ENCODE measurements at regions not wholly inside any gene's neighbourhood (a gene's known extent, or its start where the extent isn't known, plus 50 kb on each side); places are given as distances from the start of the nearest gene placed in this dataset.

DNA sequence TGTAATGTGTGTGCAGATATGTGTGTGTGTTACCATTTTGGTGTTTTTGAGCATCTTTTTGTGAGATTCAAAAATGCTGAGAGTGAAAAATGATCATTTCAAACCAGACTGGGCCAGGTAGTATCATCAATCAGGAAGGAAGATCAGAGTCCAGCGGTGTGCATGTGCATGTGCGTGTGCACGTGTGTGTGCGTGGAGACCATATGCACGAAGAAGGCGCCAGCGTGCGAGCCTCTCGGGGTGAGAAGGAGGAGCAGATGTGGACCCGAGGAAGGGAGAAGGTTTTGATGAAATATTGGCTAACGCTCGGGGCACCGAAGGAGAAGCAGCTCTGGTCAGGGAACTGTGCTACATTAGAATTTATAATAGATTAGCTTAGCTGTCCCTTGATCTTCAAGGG lies 516.4 kb downstream of the CCDC171 start:
- Histone ChIP-seq H3K36me3 (ENCODE audit: control insufficient read depth in 2 of 2, insufficient read depth in 2 of 2, low read length in 1 of 2) (no peaks in the 10 kb centered on the region), H3K4me3 (ENCODE audit: low read depth in 1 of 2, low read length in 2 of 2) (no peak overlapping the region), H3K9me3 (ENCODE audit: control insufficient read depth in 2 of 2, insufficient read depth in 1 of 2, low read depth in 1 of 2, low read length in 1 of 2) (no peaks in the 10 kb centered on the region), H3K27ac (ENCODE audit: low read depth in 2 of 2, low read length in 1 of 2) (no peak overlapping the region), H3K27me3 (ENCODE audit: control insufficient read depth in 1 of 2, insufficient read depth in 2 of 2, low read length in 2 of 2) (no peaks in the 10 kb centered on the region), H3K4me1 (ENCODE audit: control insufficient read depth in 2 of 2, insufficient read depth in 2 of 2, low read length in 1 of 2) (peaks cover 0 to 1% of the 10 kb centered on the region in 2 donors)
- 91 to 92% methylated on average over 13 of the region's 13 CpGs for WGBS, 2 donors

DNA sequence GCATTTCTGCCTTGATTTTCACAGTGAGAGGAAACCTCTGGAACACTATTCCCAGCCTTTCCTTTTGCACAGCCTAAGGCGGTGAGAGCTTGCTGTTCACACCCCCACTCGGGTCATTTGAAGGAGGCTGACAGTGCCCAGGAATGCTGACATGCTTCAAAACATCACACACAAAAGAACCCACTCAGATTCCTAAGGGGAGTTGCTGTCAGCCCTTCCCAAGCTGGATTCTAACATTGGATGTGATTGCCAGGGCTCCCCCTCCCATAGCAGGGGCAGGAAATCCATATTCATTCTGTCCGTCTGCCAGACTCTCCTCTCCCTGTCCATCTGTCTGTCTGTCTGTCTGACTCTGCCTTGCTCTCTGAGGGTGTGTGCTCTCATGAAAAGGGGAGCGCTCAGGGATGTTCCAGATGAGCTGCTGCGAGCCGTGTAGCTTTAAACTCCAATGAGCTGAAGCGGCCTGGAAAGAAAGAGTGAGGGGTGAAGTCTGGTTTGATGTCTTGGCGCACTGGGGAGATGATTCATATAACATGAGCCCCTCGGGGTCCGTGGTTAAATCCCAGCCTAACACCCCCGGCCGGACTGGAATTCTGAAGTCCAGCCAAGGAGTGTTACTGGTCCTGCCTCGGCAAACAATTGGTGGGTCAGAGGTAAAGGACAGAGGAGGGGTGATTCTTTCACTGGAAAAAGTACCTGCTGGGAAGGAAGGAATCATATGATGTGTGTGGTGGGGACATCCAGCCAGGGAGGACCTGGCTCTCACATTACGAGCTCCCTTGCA lies 517.0 kb downstream of the CCDC171 start:
- Histone ChIP-seq H3K4me3 (ENCODE audit: low read depth in 1 of 2, low read length in 2 of 2) (no peak overlapping the region), H3K4me1 (ENCODE audit: control insufficient read depth in 2 of 2, insufficient read depth in 2 of 2, low read length in 1 of 2) (peaks cover 0 to 1% of the 10 kb centered on the region in 2 donors), H3K36me3 (ENCODE audit: control insufficient read depth in 2 of 2, insufficient read depth in 2 of 2, low read length in 1 of 2) (no peaks in the 10 kb centered on the region), H3K27ac (ENCODE audit: low read depth in 2 of 2, low read length in 1 of 2) (no peak overlapping the region), H3K9me3 (ENCODE audit: control insufficient read depth in 2 of 2, insufficient read depth in 1 of 2, low read depth in 1 of 2, low read length in 1 of 2) (no peaks in the 10 kb centered on the region), H3K27me3 (ENCODE audit: control insufficient read depth in 1 of 2, insufficient read depth in 2 of 2, low read length in 2 of 2) (no peaks in the 10 kb centered on the region)
- WGBS, 2 donors, result 49 to 57% methylated on average over 14 of the region's 14 CpGs

DNA sequence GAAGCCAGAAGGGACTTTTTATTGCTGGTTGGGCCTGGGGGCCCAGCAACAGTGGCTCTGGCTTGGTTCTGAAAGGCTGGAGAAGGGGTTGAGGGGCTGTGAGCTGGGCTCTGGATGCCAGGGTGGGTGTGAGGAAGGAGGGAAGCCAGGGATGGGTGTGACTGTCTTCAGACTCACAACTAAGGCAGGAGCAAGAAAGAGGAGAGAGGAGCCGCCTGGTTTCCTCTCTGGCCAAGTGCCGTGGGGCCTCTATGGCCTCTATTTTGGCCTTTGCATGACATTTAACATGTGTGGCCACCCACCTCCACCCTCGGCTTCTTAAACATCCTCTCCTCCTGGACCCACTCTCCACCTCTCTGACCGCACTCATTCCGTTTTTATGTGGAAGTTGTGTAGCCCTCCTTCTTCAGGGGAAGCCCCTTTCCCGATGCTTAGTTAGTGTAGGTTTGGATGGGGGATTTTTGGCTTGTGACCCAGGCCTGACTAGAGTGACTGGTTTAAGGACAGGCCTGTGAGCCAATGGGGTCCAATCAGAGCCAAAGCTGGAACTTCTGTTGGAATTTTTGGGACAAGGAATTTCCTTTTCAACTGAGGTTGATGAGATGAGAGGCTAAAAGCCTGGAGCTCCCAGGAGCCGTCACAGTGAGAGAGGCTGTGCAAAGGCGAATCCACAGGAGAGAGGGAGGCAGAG lies 517.8 kb downstream of the CCDC171 start:
- WGBS, 2 donors, result 83 to 88% methylated on average over 8 of the region's 8 CpGs
- H3K9me3 ChIP-seq (ENCODE audit: control insufficient read depth in 2 of 2, insufficient read depth in 1 of 2, low read depth in 1 of 2, low read length in 1 of 2), result no peaks in the 10 kb centered on the region

DNA sequence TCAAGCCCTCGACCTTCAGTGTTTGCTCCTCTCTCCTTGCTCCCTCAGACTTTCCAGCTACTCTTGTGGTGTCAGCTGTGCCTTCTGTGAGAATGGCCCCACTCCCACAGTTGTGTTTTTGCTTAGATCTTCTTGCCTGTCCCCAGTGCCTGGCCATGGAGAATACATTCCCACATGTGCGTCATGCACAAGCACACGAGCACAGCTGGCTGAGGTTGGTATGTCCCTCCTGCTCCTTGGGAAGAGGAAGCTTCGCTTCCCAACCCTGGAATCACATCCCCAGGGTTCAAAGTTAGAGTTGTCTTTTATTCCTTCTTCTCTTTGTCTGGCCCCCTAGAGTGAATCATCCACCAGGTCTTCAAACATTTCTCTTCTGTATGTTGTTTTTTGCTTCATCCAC lies 518.6 kb downstream of the CCDC171 start:
- no peaks in the 10 kb centered on the region for H3K27me3 ChIP-seq (ENCODE audit: control insufficient read depth in 1 of 2, insufficient read depth in 2 of 2, low read length in 2 of 2)
- H3K9me3 ChIP-seq (ENCODE audit: control insufficient read depth in 2 of 2, insufficient read depth in 1 of 2, low read depth in 1 of 2, low read length in 1 of 2), result no peaks in the 10 kb centered on the region
- H3K27ac ChIP-seq (ENCODE audit: low read depth in 2 of 2, low read length in 1 of 2), result no peak overlapping the region
- 79 to 81% methylated on average over 4 of the region's 4 CpGs for whole genome bisulfite sequencing, 2 donors
- H3K4me3 ChIP-seq (ENCODE audit: low read depth in 1 of 2, low read length in 2 of 2), result no peak overlapping the region
- H3K36me3 ChIP-seq (ENCODE audit: control insufficient read depth in 2 of 2, insufficient read depth in 2 of 2, low read length in 1 of 2), result no peaks in the 10 kb centered on the region
- no peaks in the 10 kb centered on the region for H3K4me1 ChIP-seq (ENCODE audit: control insufficient read depth in 2 of 2, insufficient read depth in 2 of 2, low read length in 1 of 2)

More for the DNA sequence above, 517.8 kb downstream of the CCDC171 start:
- Histone ChIP-seq H3K27me3 (ENCODE audit: control insufficient read depth in 1 of 2, insufficient read depth in 2 of 2, low read length in 2 of 2) (no peaks in the 10 kb centered on the region), H3K4me1 (ENCODE audit: control insufficient read depth in 2 of 2, insufficient read depth in 2 of 2, low read length in 1 of 2) (no peaks in the 10 kb centered on the region), H3K36me3 (ENCODE audit: control insufficient read depth in 2 of 2, insufficient read depth in 2 of 2, low read length in 1 of 2) (no peaks in the 10 kb centered on the region), H3K27ac (ENCODE audit: low read depth in 2 of 2, low read length in 1 of 2) (no peak overlapping the region), H3K4me3 (ENCODE audit: low read depth in 1 of 2, low read length in 2 of 2) (no peak overlapping the region)

- 30 to 55% methylated on average over 2 of the region's 2 CpGs for WGBS, 2 donors
- Histone ChIP-seq H3K27ac (ENCODE audit: low read depth in 2 of 2, low read length in 1 of 2) (no peak overlapping the region), H3K9me3 (ENCODE audit: control insufficient read depth in 2 of 2, insufficient read depth in 1 of 2, low read depth in 1 of 2, low read length in 1 of 2) (peaks cover 0 to 2% of the 10 kb centered on the region in 2 donors), H3K4me1 (ENCODE audit: control insufficient read depth in 2 of 2, insufficient read depth in 2 of 2, low read length in 1 of 2) (no peaks in the 10 kb centered on the region), H3K27me3 (ENCODE audit: control insufficient read depth in 1 of 2, insufficient read depth in 2 of 2, low read length in 2 of 2) (no peaks in the 10 kb centered on the region), H3K4me3 (ENCODE audit: low read depth in 1 of 2, low read length in 2 of 2) (no peak overlapping the region), H3K36me3 (ENCODE audit: control insufficient read depth in 2 of 2, insufficient read depth in 2 of 2, low read length in 1 of 2) (no peaks in the 10 kb centered on the region)
These were observed 522.1 kb downstream of the CCDC171 start for GRCh38 chr9:16074963-16075362.

DNA sequence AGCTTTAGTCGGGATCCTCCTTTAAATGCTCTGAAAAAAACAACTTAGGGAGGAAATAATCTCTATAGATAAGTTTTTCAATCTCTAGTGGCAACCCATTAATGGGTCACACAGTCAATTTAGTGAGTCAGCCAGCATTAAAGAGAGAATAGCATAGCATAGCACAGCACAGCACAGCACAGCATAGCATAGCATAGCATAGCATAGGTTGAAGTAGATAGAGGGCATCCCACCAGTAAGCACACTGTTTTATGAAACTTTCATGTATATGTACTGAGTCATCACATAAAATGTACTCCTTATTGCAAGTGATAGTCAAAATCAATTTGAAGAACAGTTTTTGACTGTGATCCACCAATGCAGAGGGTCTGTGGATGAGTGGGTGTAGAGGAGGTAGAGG lies 522.9 kb downstream of the CCDC171 start:
- no peak overlapping the region for H3K27ac ChIP-seq (ENCODE audit: low read depth in 2 of 2, low read length in 1 of 2)
- H3K27me3 ChIP-seq (ENCODE audit: control insufficient read depth in 1 of 2, insufficient read depth in 2 of 2, low read length in 2 of 2), result no peaks in the 10 kb centered on the region
- peaks cover 0 to 2% of the 10 kb centered on the region in 2 donors for H3K9me3 ChIP-seq (ENCODE audit: control insufficient read depth in 2 of 2, insufficient read depth in 1 of 2, low read depth in 1 of 2, low read length in 1 of 2)
- H3K4me1 ChIP-seq (ENCODE audit: control insufficient read depth in 2 of 2, insufficient read depth in 2 of 2, low read length in 1 of 2), result no peaks in the 10 kb centered on the region
- H3K4me3 ChIP-seq (ENCODE audit: low read depth in 1 of 2, low read length in 2 of 2), result no peak overlapping the region
- WGBS, 2 donors, result 83 to 93% methylated on average over 1 of the region's 1 CpG
- H3K36me3 ChIP-seq (ENCODE audit: control insufficient read depth in 2 of 2, insufficient read depth in 2 of 2, low read length in 1 of 2), result no peaks in the 10 kb centered on the region

- Histone ChIP-seq H3K9me3 (ENCODE audit: control insufficient read depth in 2 of 2, insufficient read depth in 1 of 2, low read depth in 1 of 2, low read length in 1 of 2) (peaks cover 0 to 2% of the 10 kb centered on the region in 2 donors), H3K27me3 (ENCODE audit: control insufficient read depth in 1 of 2, insufficient read depth in 2 of 2, low read length in 2 of 2) (no peaks in the 10 kb centered on the region), H3K27ac (ENCODE audit: low read depth in 2 of 2, low read length in 1 of 2) (no peak overlapping the region), H3K4me3 (ENCODE audit: low read depth in 1 of 2, low read length in 2 of 2) (no peak overlapping the region), H3K36me3 (ENCODE audit: control insufficient read depth in 2 of 2, insufficient read depth in 2 of 2, low read length in 1 of 2) (no peaks in the 10 kb centered on the region), H3K4me1 (ENCODE audit: control insufficient read depth in 2 of 2, insufficient read depth in 2 of 2, low read length in 1 of 2) (no peaks in the 10 kb centered on the region)
- 78 to 83% methylated on average over 7 of the region's 7 CpGs for WGBS, 2 donors
These were observed 523.7 kb downstream of the CCDC171 start for GRCh38 chr9:16076511-16076910.

GRCh38 chr9:16082796-16083195 lies 530.0 kb downstream of the CCDC171 start:
- Histone ChIP-seq H3K9me3 (ENCODE audit: control insufficient read depth in 2 of 2, insufficient read depth in 1 of 2, low read depth in 1 of 2, low read length in 1 of 2) (no peaks in the 10 kb centered on the region), H3K4me1 (ENCODE audit: control insufficient read depth in 2 of 2, insufficient read depth in 2 of 2, low read length in 1 of 2) (no peaks in the 10 kb centered on the region), H3K27ac (ENCODE audit: low read depth in 2 of 2, low read length in 1 of 2) (no peak overlapping the region), H3K4me3 (ENCODE audit: low read depth in 1 of 2, low read length in 2 of 2) (no peak overlapping the region), H3K27me3 (ENCODE audit: control insufficient read depth in 1 of 2, insufficient read depth in 2 of 2, low read length in 2 of 2) (no peaks in the 10 kb centered on the region), H3K36me3 (ENCODE audit: control insufficient read depth in 2 of 2, insufficient read depth in 2 of 2, low read length in 1 of 2) (no peaks in the 10 kb centered on the region)
- WGBS, 2 donors, result 84 to 87% methylated on average over 1 of the region's 1 CpG

DNA sequence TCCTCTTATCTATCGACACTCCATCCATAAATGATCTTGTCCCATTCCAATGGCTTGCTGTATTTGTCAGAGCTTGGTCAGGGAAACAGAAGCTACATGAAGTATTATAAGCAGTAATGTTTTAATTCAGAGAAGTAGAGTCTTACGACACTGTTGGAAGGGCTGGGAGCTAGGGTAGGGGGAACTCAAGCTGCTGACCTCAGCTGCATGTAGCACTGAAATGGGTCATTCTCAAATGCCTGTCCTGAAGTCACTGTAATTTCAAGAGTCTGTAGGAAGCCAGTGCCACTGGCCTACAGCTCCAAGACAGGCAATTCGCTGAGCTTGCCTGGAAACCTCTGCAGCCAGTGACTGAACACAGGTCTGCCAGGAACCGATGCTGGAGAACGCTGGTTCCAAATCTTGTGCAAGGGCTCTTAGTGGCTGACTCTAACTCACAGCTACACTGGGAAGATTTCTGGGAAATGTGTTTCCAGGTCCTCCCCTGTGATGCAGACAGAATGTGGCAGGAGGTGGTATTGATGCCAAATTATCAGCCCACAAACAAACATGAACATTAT lies 532.4 kb downstream of the CCDC171 start:
- WGBS, 2 donors, result 86 to 87% methylated on average over 5 of the region's 5 CpGs
- no peaks in the 10 kb centered on the region for H3K9me3 ChIP-seq (ENCODE audit: control insufficient read depth in 2 of 2, insufficient read depth in 1 of 2, low read depth in 1 of 2, low read length in 1 of 2)

More for the DNA sequence above, 532.4 kb downstream of the CCDC171 start:
- no peaks in the 10 kb centered on the region for H3K36me3 ChIP-seq (ENCODE audit: control insufficient read depth in 2 of 2, insufficient read depth in 2 of 2, low read length in 1 of 2)
- no peaks in the 10 kb centered on the region for H3K27me3 ChIP-seq (ENCODE audit: control insufficient read depth in 1 of 2, insufficient read depth in 2 of 2, low read length in 2 of 2)
- no peak overlapping the region for H3K4me3 ChIP-seq (ENCODE audit: low read depth in 1 of 2, low read length in 2 of 2)
- no peak overlapping the region for H3K27ac ChIP-seq (ENCODE audit: low read depth in 2 of 2, low read length in 1 of 2)
- no peaks in the 10 kb centered on the region for H3K4me1 ChIP-seq (ENCODE audit: control insufficient read depth in 2 of 2, insufficient read depth in 2 of 2, low read length in 1 of 2)
